Umbilical cord (tissue), 1 donor: ENCODE measurements at regions not wholly inside any gene's neighbourhood (a gene's known extent, or its start where the extent isn't known, plus 50 kb on each side); places are given as distances from the start of the nearest gene placed in this dataset.
"Not testable (repeated sequence)": the region's sequence is repeated elsewhere in the genome, so short reads cannot be mapped to it uniquely, and the experiment has no call there.

Experiments used
- DNase-seq: peaks from one replicate; pipeline ENCODE4 v3.0.0-alpha.2; 2015; ENCODE audit warnings: low spot score

GRCh38 chr5:25399878-25400480 lies 755.2 kb upstream of the CDH10 start:
- DNase-seq: no peak

DNA sequence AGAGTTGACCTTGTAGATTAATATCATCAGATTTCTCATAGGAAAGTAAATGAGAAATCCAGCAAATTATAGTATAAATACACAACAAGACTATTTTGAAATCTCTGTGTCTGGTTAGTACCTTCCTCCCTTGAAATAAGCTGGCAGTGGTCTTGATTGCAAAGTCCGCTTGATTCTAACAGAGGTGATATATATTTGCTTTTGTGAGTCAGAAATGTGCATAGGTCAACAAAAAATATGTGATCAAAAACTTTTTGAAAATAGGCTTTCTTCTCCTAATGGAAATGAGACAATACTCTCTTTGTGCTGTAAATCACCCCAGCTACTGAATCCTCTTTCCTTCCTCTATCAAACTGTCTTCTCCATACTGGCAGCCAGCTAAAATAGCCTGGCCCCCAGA lies 749.2 kb upstream of the CDH10 start:
- DNase-seq: no peak

GRCh38 chr5:25393256-25393655 lies 748.5 kb upstream of the CDH10 start:
- no peak for DNase-seq

DNA sequence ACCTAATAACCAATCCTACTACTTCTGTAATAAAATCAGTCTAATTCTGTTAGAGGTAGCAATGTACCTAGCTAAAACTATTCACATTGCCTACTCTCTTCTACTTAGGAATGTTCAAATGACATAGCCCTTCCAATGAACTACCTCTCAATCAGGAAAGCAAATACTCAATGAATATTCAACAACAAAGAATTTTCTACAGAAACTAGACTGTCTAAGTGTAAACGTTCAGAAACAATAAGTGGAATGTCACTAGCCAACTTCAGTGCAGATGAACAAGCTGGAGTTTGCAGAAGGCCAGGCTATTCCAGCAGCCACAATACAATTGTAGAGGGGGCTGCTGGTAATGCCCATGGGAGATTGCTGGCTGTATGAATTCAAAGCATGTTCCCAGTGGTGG lies 743.2 kb upstream of the CDH10 start:
- DNase-seq: no peak

GRCh38 chr5:25362799-25363198 lies 718.0 kb upstream of the CDH10 start:
- DNase-seq: no peak

GRCh38 chr5:25358919-25359318 lies 714.1 kb upstream of the CDH10 start:
- DNase-seq: no peak

DNA sequence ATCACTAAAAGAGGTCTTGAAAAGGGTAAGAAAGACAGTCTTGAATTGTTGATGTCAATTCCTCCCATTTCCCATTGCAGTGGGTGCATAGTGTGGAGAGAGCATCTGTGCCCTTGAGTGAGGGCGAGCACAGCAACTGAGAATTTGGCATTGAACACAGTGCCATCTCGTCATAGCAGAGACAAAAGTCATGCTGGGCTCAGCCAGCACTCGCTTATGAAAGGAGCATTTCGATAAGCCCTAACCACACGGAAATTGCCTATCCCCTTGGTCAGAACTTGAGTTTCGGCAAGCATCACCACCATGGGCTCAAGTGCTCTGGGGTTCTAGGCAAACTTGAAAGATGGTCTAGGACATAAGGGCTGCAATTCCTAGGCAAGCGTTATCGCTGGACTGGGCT lies 712.8 kb upstream of the CDH10 start:
- no peak for DNase-seq

DNA sequence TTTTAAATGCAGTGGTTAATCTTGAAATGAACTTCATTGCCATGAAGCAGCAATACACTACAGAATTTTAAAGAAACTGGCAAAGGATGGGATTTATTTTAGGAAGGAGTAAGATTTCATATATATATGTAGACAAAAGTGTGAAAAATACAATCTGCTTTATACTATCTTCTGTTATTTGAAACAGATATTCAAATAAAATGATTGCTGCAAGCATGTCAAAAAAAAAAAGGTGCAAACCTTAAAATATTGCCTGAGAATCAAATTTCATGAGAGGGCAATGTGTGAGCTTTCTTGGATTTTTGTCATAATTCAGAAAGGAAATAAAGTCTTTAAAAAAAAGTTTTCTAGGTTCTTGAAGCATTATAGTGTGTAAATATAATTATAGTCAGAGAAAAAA lies 705.0 kb upstream of the CDH10 start:
- no peak for DNase-seq

- DNase-seq: no peak
Measured at GRCh38 chr5:25345240-25345771, 700.5 kb upstream of the CDH10 start.

DNA sequence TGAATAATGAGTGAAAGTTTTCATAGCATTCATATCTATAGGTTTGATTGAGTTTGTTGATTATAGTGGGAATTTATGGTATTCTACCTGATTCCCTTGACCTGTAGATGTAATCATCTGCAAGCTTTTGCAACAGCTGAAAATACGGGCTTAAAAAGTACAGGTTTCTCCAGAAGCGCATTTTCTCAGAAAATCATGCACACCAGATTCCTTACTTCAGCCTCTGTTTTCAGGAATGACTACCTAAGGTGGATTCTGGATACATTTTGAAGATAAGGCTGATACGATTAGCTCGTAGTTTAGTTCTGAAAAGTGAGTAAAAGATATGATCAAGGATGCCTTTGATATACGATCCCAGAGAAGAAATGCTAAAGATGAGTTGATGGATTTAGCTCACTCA lies 694.8 kb upstream of the CDH10 start:
- no peak for DNase-seq

DNA sequence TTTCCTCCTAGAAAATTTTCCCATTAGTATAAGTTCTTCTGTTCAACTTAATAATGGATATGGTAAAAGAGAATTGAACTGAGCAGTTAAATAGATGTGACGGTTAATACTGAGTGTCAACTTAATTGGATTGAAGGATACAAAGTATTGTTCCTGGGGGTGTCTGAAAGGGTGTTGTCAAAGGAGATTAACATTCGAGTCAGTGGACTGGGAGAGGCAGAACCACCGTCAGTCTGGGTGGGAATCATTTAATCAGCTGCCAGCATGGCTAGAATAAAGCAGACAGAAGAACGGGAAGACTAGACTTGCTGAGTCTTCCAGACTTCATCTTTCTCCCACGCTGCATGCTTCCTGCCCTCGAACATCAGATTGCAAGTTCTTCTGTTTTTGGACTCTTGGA lies 689.6 kb upstream of the CDH10 start:
- DNase-seq: no peak

GRCh38 chr5:25330721-25331120 lies 685.9 kb upstream of the CDH10 start:
- no peak for DNase-seq

DNA sequence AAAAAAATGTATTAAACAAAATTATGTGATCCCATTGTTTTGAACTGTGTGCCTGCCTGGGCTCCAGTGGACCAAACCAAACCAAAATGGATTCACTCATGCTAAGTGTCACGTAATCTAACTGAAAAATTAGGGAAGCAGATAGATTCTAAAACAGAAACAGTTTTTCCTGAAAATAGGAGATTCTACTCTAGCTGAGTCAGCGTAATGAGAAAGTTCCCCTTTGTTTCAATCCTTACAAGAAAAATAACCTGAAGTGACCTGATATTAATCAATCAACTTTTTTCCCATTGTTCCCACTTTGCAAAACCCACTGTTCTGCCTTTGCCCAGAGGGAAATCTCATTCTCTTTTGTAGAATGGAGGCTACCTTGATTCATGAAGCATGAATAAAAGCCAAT lies 682.4 kb upstream of the CDH10 start:
- no peak for DNase-seq

- DNase-seq: no peak
Measured at GRCh38 chr5:25301836-25302235, 657.1 kb upstream of the CDH10 start.

- DNase-seq: no peak
Measured at GRCh38 chr5:25295067-25295466, 650.3 kb upstream of the CDH10 start.

GRCh38 chr5:25289766-25290165 lies 645.0 kb upstream of the CDH10 start:
- not testable (repeated sequence) for DNase-seq

DNA sequence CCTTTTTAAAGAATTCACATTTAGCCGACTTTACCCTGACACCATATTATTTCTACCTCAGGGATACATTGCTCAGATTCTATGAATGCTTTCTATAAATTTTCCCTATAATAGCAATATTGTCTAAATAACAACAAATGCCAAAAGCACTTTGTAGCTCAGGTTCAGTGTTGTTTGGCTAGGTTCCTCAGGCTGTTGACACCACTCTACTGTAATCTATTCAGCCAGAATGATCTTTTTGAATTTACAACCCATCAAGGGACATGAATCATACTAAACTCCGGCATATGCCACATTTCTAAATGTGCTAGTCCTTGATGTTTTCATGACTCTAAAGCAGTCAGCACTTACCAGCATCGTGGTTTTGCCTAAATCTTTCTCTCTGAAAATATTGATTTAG lies 641.5 kb upstream of the CDH10 start:
- no peak for DNase-seq

- DNase-seq: no peak
Measured at GRCh38 chr5:25285136-25285535, 640.4 kb upstream of the CDH10 start.

GRCh38 chr5:25263507-25263906 lies 618.7 kb upstream of the CDH10 start:
- not testable (repeated sequence) for DNase-seq

DNA sequence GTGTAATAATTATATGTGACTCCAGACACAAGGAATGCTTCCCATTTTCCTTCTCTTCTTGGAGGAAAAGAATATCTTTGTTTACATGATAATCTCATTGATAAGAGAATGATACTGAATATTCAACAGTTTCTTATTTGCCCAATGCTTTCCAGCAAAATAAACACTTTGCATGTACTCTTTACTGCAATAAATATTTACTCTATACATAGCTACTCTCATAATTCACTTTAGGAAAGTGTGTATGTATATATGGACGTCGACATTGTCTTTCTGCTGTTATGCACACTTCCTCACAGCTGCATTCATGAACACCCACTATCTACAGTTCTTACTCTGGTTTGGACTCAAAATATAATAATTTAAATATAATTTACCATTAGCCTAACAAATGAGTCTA lies 617.4 kb upstream of the CDH10 start:
- DNase-seq: no peak

DNA sequence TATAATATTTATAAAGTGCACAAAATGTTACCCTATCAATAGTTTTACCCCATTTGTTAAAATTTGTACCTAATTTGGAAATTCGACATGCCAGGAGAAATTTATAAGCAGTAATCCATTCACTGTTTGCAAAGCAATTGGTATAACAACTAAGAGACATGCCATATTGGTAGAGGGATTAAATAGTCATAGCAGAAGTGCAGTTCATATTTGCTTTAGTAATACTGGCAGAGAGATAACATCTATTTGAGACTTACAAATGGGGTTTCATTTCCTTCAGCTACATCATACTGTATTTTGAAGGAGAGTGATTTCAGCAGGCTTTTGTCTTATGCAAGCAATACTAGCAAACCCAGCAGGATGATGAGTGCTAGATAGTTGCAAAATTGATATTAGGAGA lies 610.4 kb upstream of the CDH10 start:
- DNase-seq: no peak

- DNase-seq: no peak
Measured at GRCh38 chr5:25241981-25242380, 597.2 kb upstream of the CDH10 start.

- not testable (repeated sequence) for DNase-seq
Measured at GRCh38 chr5:25238720-25239119, 593.9 kb upstream of the CDH10 start.

DNA sequence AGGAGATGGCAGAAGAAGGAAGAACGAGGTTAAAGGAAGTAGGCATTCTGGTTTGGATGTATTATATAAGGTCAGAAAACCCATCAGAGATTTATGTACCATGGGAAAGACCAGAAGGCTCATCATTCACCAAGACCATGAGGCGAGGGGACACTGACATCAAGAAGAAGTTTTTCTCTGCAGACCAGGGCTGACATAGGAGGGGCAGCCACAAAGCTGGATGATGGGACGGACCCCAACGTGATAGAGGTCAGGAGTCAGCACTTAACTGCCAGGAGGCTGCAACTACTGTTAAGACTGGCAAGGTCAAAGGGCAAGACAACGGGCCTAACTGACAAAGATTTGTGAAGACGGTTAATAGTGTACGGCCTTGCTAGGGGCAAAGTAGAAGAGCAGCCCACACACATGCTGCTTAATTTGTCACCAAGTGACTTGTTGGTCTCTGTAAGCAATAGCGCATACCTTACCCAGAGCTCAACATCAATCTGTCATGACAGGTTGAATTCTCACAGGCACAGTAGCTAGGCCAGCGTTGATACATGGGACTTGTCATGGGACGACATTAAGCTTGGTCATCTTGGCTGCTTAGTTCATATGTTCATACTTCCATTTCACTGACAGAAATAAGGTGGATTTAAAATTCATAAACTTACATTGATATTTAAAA lies 579.7 kb upstream of the CDH10 start:
- no peak for DNase-seq
